ENCODE measurements at regions not wholly inside any gene's neighbourhood (a gene's known extent, or its start where the extent isn't known, plus 50 kb on each side); places are given as distances from the start of the nearest gene placed in this dataset.

DNA sequence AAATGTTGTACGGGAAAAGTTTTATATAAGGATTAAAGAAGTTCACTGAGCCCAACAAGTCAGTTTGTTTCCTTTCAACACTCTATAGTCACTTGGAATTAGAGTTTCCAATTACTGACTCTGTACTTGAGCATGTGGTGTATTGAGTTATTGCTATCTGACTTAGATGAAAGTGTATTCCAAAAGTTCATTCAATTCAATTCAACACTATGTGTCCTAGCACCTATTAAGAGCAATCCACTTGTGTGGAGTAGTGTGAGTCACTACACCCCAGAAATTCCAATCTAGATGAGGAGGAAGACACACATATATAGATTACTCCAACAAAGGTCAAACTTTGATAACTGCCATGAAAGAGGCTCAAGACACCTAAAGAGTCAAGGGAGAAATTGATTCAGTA lies 98.2 kb upstream of the SLCO6A1 start:
- H2AFZ ChIP-seq (ENCODE audit: low read length), result no peak overlapping the region
- CTCF ChIA-PET (ENCODE audit: unreplicated experiment), result no interaction called here
- H3K36me3 ChIP-seq (ENCODE audit: insufficient read depth, low read length), result no peaks in the 10 kb centered on the region
- H3K9me3 ChIP-seq (ENCODE audit: low read length), result no peaks in the 10 kb centered on the region
- H4K20me1 ChIP-seq (ENCODE audit: insufficient read depth, low read length), result no peaks in the 10 kb centered on the region
- intact Hi-C loops (cut with micrococcal nuclease; ENCODE audit: unreplicated experiment), result no loop called here
- POLR2A ChIA-PET, result no interaction called here
- no peak overlapping the region for H3K27ac ChIP-seq (ENCODE audit: low read depth, low read length, poor library complexity, severe bottlenecking)
- TF ChIP-seq, protein P1, sequence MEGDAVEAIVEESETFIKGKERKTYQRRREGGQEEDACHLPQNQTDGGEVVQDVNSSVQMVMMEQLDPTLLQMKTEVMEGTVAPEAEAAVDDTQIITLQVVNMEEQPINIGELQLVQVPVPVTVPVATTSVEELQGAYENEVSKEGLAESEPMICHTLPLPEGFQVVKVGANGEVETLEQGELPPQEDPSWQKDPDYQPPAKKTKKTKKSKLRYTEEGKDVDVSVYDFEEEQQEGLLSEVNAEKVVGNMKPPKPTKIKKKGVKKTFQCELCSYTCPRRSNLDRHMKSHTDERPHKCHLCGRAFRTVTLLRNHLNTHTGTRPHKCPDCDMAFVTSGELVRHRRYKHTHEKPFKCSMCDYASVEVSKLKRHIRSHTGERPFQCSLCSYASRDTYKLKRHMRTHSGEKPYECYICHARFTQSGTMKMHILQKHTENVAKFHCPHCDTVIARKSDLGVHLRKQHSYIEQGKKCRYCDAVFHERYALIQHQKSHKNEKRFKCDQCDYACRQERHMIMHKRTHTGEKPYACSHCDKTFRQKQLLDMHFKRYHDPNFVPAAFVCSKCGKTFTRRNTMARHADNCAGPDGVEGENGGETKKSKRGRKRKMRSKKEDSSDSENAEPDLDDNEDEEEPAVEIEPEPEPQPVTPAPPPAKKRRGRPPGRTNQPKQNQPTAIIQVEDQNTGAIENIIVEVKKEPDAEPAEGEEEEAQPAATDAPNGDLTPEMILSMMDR (conservative IDR thresholded peaks at IDR 0.05; ENCODE audit: low read length), result no peak
- no peak for TF ChIP-seq EZH2phosphoT487 (IDR thresholded peaks at IDR 0.05; ENCODE audit: borderline replicate concordance, low read depth, low read length)
- no peak overlapping the region for H3K4me3 ChIP-seq (ENCODE audit: low read depth, low read length, poor library complexity, severe bottlenecking)
- no peaks in the 10 kb centered on the region for H3K4me1 ChIP-seq (ENCODE audit: insufficient read depth, low read length, poor library complexity, severe bottlenecking)
- DNase-seq (ENCODE audit: low spot score), result no peak
- H3K9me2 ChIP-seq (ENCODE audit: insufficient read depth, low read length), result no peaks in the 10 kb centered on the region
- BruUV-seq (replicated peaks), result no TSS peak
- no peaks in the 10 kb centered on the region for H3K79me2 ChIP-seq (ENCODE audit: insufficient read depth, low read depth, low read length)
- H3K4me2 ChIP-seq (ENCODE audit: low read length), result no peak overlapping the region

DNA sequence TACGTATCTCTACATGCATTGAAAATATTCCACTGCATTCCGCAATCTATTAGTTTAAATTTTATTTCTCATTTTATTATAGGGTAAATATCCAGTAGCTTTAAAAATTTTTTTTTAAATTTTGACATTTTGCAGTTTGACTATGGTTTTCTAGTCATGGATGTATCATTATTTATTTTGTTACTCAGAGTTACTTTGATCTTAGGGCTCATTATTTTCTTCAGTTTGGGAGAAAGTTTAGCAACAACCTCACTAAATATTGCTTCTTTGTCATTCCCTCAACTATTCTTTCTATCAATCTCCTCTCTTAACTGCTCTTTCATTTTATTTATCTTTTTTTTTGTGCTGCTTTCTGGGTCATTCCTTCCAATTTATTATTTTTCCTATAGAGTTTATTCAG lies 100.5 kb upstream of the SLCO6A1 start:
- Histone ChIP-seq H3K4me1 (ENCODE audit: insufficient read depth, low read length, poor library complexity, severe bottlenecking) (no peaks in the 10 kb centered on the region), H4K20me1 (ENCODE audit: insufficient read depth, low read length) (no peaks in the 10 kb centered on the region), H3K36me3 (ENCODE audit: insufficient read depth, low read length) (no peaks in the 10 kb centered on the region), H3K9me2 (ENCODE audit: insufficient read depth, low read length) (no peaks in the 10 kb centered on the region), H3K27ac (ENCODE audit: low read depth, low read length, poor library complexity, severe bottlenecking) (no peak overlapping the region), H2AFZ (ENCODE audit: low read length) (no peak overlapping the region), H3K79me2 (ENCODE audit: insufficient read depth, low read depth, low read length) (no peaks in the 10 kb centered on the region), H3K4me3 (ENCODE audit: low read depth, low read length, poor library complexity, severe bottlenecking) (no peak overlapping the region), H3K4me2 (ENCODE audit: low read length) (no peak overlapping the region), H3K9me3 (ENCODE audit: low read length) (no peaks in the 10 kb centered on the region)
- no peak for DNase-seq (ENCODE audit: low spot score)
- POLR2A ChIA-PET, result no interaction called here
- BruUV-seq (replicated peaks), result no TSS peak
- CTCF ChIA-PET (ENCODE audit: unreplicated experiment), result no interaction called here
- TF ChIP-seq, protein P1 (conservative IDR thresholded peaks at IDR 0.05; ENCODE audit: low read length), result no peak
- TF ChIP-seq EZH2phosphoT487 (IDR thresholded peaks at IDR 0.05; ENCODE audit: borderline replicate concordance, low read depth, low read length), result no peak
- intact Hi-C loops (cut with micrococcal nuclease; ENCODE audit: unreplicated experiment), result no loop called here

DNA sequence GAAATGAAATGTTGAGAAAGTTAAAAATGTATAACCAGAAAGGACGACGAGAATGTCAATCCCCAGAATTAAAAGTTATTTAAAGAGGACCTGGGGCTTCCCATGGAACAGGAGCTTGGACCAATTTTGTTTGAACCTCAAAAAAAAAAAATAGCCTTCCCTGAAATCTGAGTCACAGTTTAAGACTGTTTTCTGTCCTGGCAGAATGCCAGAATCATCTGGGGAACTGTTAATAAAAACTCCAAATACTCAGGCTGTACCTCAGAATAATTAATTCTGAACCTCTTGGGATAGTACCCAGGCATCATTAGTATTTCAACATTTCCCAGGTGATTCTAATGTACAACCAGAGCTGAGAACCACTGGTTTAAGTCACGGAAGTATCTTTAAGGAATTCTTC lies 102.2 kb upstream of the SLCO6A1 start:
- H3K9me3 ChIP-seq (ENCODE audit: low read length), result no peaks in the 10 kb centered on the region
- intact Hi-C loops (cut with micrococcal nuclease; ENCODE audit: unreplicated experiment), result no loop called here
- no peaks in the 10 kb centered on the region for H3K79me2 ChIP-seq (ENCODE audit: insufficient read depth, low read depth, low read length)
- no peak for DNase-seq (ENCODE audit: low spot score)
- no peak overlapping the region for H3K27ac ChIP-seq (ENCODE audit: low read depth, low read length, poor library complexity, severe bottlenecking)
- no peak overlapping the region for H3K4me3 ChIP-seq (ENCODE audit: low read depth, low read length, poor library complexity, severe bottlenecking)
- H3K4me1 ChIP-seq (ENCODE audit: insufficient read depth, low read length, poor library complexity, severe bottlenecking), result no peaks in the 10 kb centered on the region
- H3K9me2 ChIP-seq (ENCODE audit: insufficient read depth, low read length), result no peaks in the 10 kb centered on the region
- H2AFZ ChIP-seq (ENCODE audit: low read length), result no peak overlapping the region
- H4K20me1 ChIP-seq (ENCODE audit: insufficient read depth, low read length), result no peaks in the 10 kb centered on the region
- no TSS peak for BruUV-seq (replicated peaks)
- ChIA-PET CTCF (ENCODE audit: unreplicated experiment) (no interaction called here), POLR2A (no interaction called here)
- TF ChIP-seq, protein P1 (conservative IDR thresholded peaks at IDR 0.05; ENCODE audit: low read length), result no peak
- TF ChIP-seq EZH2phosphoT487 (IDR thresholded peaks at IDR 0.05; ENCODE audit: borderline replicate concordance, low read depth, low read length), result no peak
- H3K36me3 ChIP-seq (ENCODE audit: insufficient read depth, low read length), result no peaks in the 10 kb centered on the region
- no peak overlapping the region for H3K4me2 ChIP-seq (ENCODE audit: low read length)

Data from OCI-LY7 (cell line).